HL-60 (cell line): ENCODE measurements at regions not wholly inside any gene's neighbourhood (a gene's known extent, or its start where the extent isn't known, plus 50 kb on each side); places are given as distances from the start of the nearest gene placed in this dataset.
"Not testable (repeated sequence)": the region's sequence is repeated elsewhere in the genome, so short reads cannot be mapped to it uniquely, and the experiment has no call there.

Experiments used
- DNase-seq, 2 experiments: peaks; one replicate each; pipeline ENCODE4 v3.0.0-alpha.2; 2010 to 2020; ENCODE audit warnings: low read depth in 1 of 2, low spot score in 1 of 2
- H3K27ac ChIP-seq: fragments of 250-450 bp; sonication (Bioruptor Pico); replicated peaks from 2 replicates; pipeline ENCODE4 v1.5.1; 2020; ENCODE audit warnings: mild to moderate bottlenecking, moderate library complexity
- H3K27me3 ChIP-seq: fragments of 250-450 bp; sonication (Bioruptor Pico); 2 replicates; pipeline ENCODE4 v1.5.1; 2021; ENCODE audit warnings: mild to moderate bottlenecking, moderate library complexity; ENCODE audit not compliant: insufficient read depth, poor library complexity, severe bottlenecking
- H3K4me3 ChIP-seq: replicated peaks from 2 replicates; pipeline ENCODE4 v1.5.1; 2011; ENCODE audit warnings: mild to moderate bottlenecking, control low read depth, low read length; ENCODE audit not compliant: insufficient read depth
- CTCF ChIP-seq: IDR thresholded peaks from one replicate; pipeline ENCODE4 v1.5.1; 2011; ENCODE audit warnings: low read length, control low read depth, inconsistent platforms; ENCODE audit not compliant: insufficient read depth
- GABPA ChIP-seq: IDR thresholded peaks from 2 replicates; pipeline ENCODE4 v1.6.1; 2012; ENCODE audit warnings: low read depth
- POLR2AphosphoS5 ChIP-seq: IDR thresholded peaks from 2 replicates; pipeline ENCODE4 v1.6.1; 2012; ENCODE audit warnings: low read depth
- REST ChIP-seq: IDR thresholded peaks from 2 replicates; pipeline ENCODE4 v1.6.1; 2012; ENCODE audit warnings: low read depth; ENCODE audit not compliant: insufficient replicate concordance
- SPI1 ChIP-seq: IDR thresholded peaks from 2 replicates; pipeline ENCODE4 v1.6.1; 2012; ENCODE audit warnings: low read depth, mild to moderate bottlenecking, borderline replicate concordance

- no peak overlapping the region for H3K27ac ChIP-seq
- DNase-seq = no peak
- TF ChIP-seq CTCF (no peak), POLR2AphosphoS5 (no peak), REST (no peak), GABPA (no peak)
- H3K27me3 ChIP-seq = no peaks in the 10 kb centered on the region
- no peak overlapping the region for H3K4me3 ChIP-seq
Measured at GRCh38 chr2:126117886-126118285, 538.1 kb upstream of the GYPC start.

- DNase-seq = no peak
- H3K4me3 ChIP-seq = no peak overlapping the region
- no peak overlapping the region for H3K27ac ChIP-seq
- no peak for TF ChIP-seq CTCF
- TF ChIP-seq POLR2AphosphoS5 = no peak
- TF ChIP-seq REST = no peak
- TF ChIP-seq SPI1 = no peak
- TF ChIP-seq GABPA = no peak
- H3K27me3 ChIP-seq = no peaks in the 10 kb centered on the region
Measured at GRCh38 chr2:126145752-126146151, 510.2 kb upstream of the GYPC start.

GRCh38 chr2:126154256-126154785 lies 501.6 kb upstream of the GYPC start:
- TF ChIP-seq REST = no peak
- TF ChIP-seq POLR2AphosphoS5 = no peak
- no peak for TF ChIP-seq SPI1
- no peak for TF ChIP-seq GABPA
- no peak for TF ChIP-seq CTCF
- H3K27me3 ChIP-seq = no peaks in the 10 kb centered on the region
- no peak for DNase-seq
- H3K4me3 ChIP-seq = no peak overlapping the region
- H3K27ac ChIP-seq = no peak overlapping the region

GRCh38 chr2:126160950-126161349 lies 495.0 kb upstream of the GYPC start:
- not testable (repeated sequence) for H3K4me3 ChIP-seq, H3K27ac ChIP-seq, DNase-seq, H3K27me3 ChIP-seq
